GM12878 (cell line): ENCODE measurements at regions not wholly inside any gene's neighbourhood (a gene's known extent, or its start where the extent isn't known, plus 50 kb on each side); places are given as distances from the start of the nearest gene placed in this dataset.

ENCODE experiments used
- ATAC-seq: fragments of 200-7000 bp; cut with Tn5 transposase; 3 replicates; pipeline ENCODE4 v1.9.1; 2020; ENCODE audit warnings: mild to moderate bottlenecking, moderate library complexity
- BruUV-seq: library from RNA; stranded (reverse); fragments of 400-500 nt; replicated peaks from 2 replicates; lab custom pipeline; 2021; lab: Mats Ljungman, UMichigan
- CTCF ChIA-PET: fragments of 300-600 bp; sonication (Branson Sonifier 250); formaldehyde crosslinking; extraction: SDS; loops from one replicate; lab custom pipeline; 2021; ENCODE audit warnings: inconsistent platforms; lab: Yijun Ruan, JAX
- POLR2A ChIA-PET: fragments of 350-600 bp; formaldehyde crosslinking; extraction: SDS; loops from one replicate; lab custom pipeline; 2021; ENCODE audit warnings: inconsistent platforms; lab: Charles Lee
- RAD21 ChIA-PET: fragments of 300-600 bp; sonication (Branson Sonifier 250); formaldehyde crosslinking; loops from one replicate; lab custom pipeline; 2023; ENCODE audit warnings: antibody characterized with exemption; ENCODE audit not compliant: unreplicated experiment; lab: Charles Lee
- SMC1A ChIA-PET: fragments of 300-600 bp; sonication (Branson Sonifier 250); formaldehyde crosslinking; loops from one replicate; lab custom pipeline; 2023; ENCODE audit not compliant: unreplicated experiment, uncharacterized antibody; lab: Charles Lee
- DNase-seq: peaks from one replicate; pipeline ENCODE4 v3.0.0-alpha.2; 2011; ENCODE audit warnings: low read depth, low spot score
- FAIRE-seq: peaks from 3 replicates; lab custom pipeline; 2011; peaks lifted over from hg19 to GRCh38; lab: Jason Lieb, UNC
- H2AFZ ChIP-seq: 2 replicates; pipeline ENCODE4 v1.6.0; 2011; ENCODE audit warnings: low read depth, low read length, control low read depth; ENCODE audit not compliant: control insufficient read depth
- H3K27ac ChIP-seq: 2 replicates; pipeline ENCODE4 v1.5.1; 2011; ENCODE audit warnings: control low read depth; ENCODE audit not compliant: control insufficient read depth, insufficient read depth
- H3K27me3 ChIP-seq, 2 experiments: replicated peaks in 1 of 2; 2 replicates each; pipeline versions ENCODE4 v1.6.0 to v1.6.1; 2011; ENCODE audit warnings: low read length in 1 of 2; ENCODE audit not compliant: control insufficient read depth in 2 of 2, insufficient read depth in 2 of 2
- H3K36me3 ChIP-seq, 2 experiments: 2 replicates each; pipeline ENCODE4 v1.5.1; 2011; ENCODE audit warnings: low read length in 1 of 2; ENCODE audit not compliant: control insufficient read depth in 2 of 2, insufficient read depth in 2 of 2
- H3K4me1 ChIP-seq: 2 replicates; pipeline ENCODE4 v1.6.1; 2011; ENCODE audit warnings: mild to moderate bottlenecking, low read length, moderate library complexity, mixed read lengths; ENCODE audit not compliant: control insufficient read depth, insufficient read depth
- H3K4me2 ChIP-seq: 2 replicates; pipeline ENCODE4 v1.6.0; 2011; ENCODE audit warnings: control low read depth; ENCODE audit not compliant: control insufficient read depth, insufficient read depth
- H3K4me3 ChIP-seq: fragments of 200-600 bp; sonication (generic); 2 replicates; pipeline ENCODE4 v1.5.1; 2016
- H3K79me2 ChIP-seq: 2 replicates; pipeline ENCODE4 v1.6.0; 2011; ENCODE audit warnings: low read length; ENCODE audit not compliant: control insufficient read depth, insufficient read depth
- H3K9ac ChIP-seq: 2 replicates; pipeline ENCODE4 v1.8.0; 2011; ENCODE audit warnings: low read length, control low read depth, mixed read lengths; ENCODE audit not compliant: control insufficient read depth, insufficient read depth
- H3K9me3 ChIP-seq: replicated peaks from 3 replicates; pipeline ENCODE4 v1.5.1; 2011; ENCODE audit warnings: mild to moderate bottlenecking, low read length; ENCODE audit not compliant: control insufficient read depth, insufficient read depth
- H4K20me1 ChIP-seq: 2 replicates; pipeline ENCODE4 v1.6.0; 2011; ENCODE audit not compliant: control insufficient read depth, insufficient read depth
- BCL11A ChIP-seq: IDR thresholded peaks from 2 replicates; pipeline ENCODE4 v1.6.1; 2011; ENCODE audit warnings: low read depth, low read length
- CHD1 ChIP-seq: IDR thresholded peaks from 2 replicates; pipeline ENCODE4 v1.6.1; 2012; ENCODE audit warnings: low read depth, low read length, improper control_type of control experiment
- FOXK2 ChIP-seq: fragments of 450-650 bp; IDR thresholded peaks from 2 replicates; pipeline ENCODE4 v1.6.1; 2017; ENCODE audit warnings: mild to moderate bottlenecking, moderate library complexity
- HDAC2 ChIP-seq: fragments of 200-600 bp; sonication (generic); IDR thresholded peaks from 2 replicates; pipeline ENCODE4 v1.6.1; 2017
- LARP7 ChIP-seq: fragments of 450-650 bp; IDR thresholded peaks from 2 replicates; pipeline ENCODE4 v1.6.1; 2017; ENCODE audit warnings: mild to moderate bottlenecking
- MEF2A ChIP-seq: IDR thresholded peaks from 2 replicates; pipeline ENCODE4 v1.6.1; 2011; ENCODE audit warnings: low read depth, mild to moderate bottlenecking, low read length, moderate library complexity; ENCODE audit not compliant: insufficient read depth
- MXI1 ChIP-seq: fragments of 150-350 bp; IDR thresholded peaks from 2 replicates; pipeline ENCODE4 v1.6.1; 2011; ENCODE audit warnings: low read depth, mild to moderate bottlenecking, inconsistent platforms, low read length, improper control_type of control experiment
- NR2F1 ChIP-seq: fragments of 450-650 bp; conservative IDR thresholded peaks from 2 replicates; pipeline ENCODE4 v1.6.1; 2017; ENCODE audit warnings: mild to moderate bottlenecking
- PAX5 ChIP-seq: IDR thresholded peaks from 2 replicates; pipeline ENCODE4 v1.6.1; 2011; ENCODE audit warnings: low read depth, low read length, borderline replicate concordance
- PML ChIP-seq: IDR thresholded peaks from 2 replicates; pipeline ENCODE4 v1.6.1; 2012; ENCODE audit warnings: low read length, inconsistent platforms
- SREBF1 ChIP-seq: IDR thresholded peaks from 2 replicates; pipeline ENCODE4 v1.6.1; 2012; ENCODE audit warnings: mild to moderate bottlenecking, low read length
- TCF7 ChIP-seq: IDR thresholded peaks from 2 replicates; pipeline ENCODE4 v1.6.1; 2014; ENCODE audit warnings: antibody characterized with exemption, borderline replicate concordance
- ZNF24 ChIP-seq: fragments of 450-650 bp; IDR thresholded peaks from 2 replicates; pipeline ENCODE4 v1.6.1; 2017; ENCODE audit warnings: antibody characterized with exemption, mild to moderate bottlenecking
- WGBS: methylation state at CpG from one replicate; pipeline ENCODE4 v1.1.6; 2016; ENCODE audit warnings: low lambda C conversion rate; ENCODE audit not compliant: insufficient replicate concordance, insufficient coverage; ENCODE audit errors: missing lambda C conversion rate; 5-methylcytosine and 5-hydroxymethylcytosine counted together
- in situ Hi-C: fragments of 300-500 bp; cut with MboI; formaldehyde crosslinking; loops from 9 replicates; pipeline ENCODE4 v1.14.3; 2018; ENCODE audit warnings: mixed read lengths
- intact Hi-C: fragments of 100-400 bp; cut with micrococcal nuclease; formaldehyde crosslinking; loops from one replicate; pipeline ENCODE4 v1.14.2; 2022; ENCODE audit not compliant: unreplicated experiment
- TF ChIP-seq, protein P1 (sequence below): fragments of 450-650 bp; IDR thresholded peaks from 2 replicates; pipeline ENCODE4 v1.6.1; 2017; ENCODE audit warnings: mild to moderate bottlenecking

DNA sequence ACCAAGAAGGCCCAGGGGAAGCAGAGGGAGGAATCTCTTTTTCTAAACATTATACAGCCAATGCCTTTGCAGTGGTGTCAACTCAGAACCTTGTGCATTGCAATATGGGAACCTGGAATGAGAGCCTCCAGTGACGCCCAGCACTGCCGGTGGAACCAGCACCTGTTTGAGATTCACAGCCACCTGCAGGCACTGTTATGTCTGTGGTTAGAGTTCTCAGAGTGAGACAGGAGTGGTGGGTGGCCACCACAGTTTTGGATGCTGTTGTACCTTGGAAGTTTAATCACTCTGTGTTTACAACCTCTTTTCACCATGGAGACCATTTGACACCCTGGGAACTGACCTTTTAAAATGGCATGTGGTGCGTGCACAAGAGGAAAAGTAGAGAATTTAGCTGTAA lies 185.3 kb upstream of the KCNG1 start:
- no peak for DNase-seq
- Histone ChIP-seq H3K9me3 (no peaks in the 10 kb centered on the region), H3K4me3 (no peak overlapping the region), H3K9ac (no peak overlapping the region), H3K4me2 (no peak overlapping the region), H3K79me2 (no peaks in the 10 kb centered on the region), H4K20me1 (no peaks in the 10 kb centered on the region), H3K27ac (no peak overlapping the region), H3K36me3 (no peaks in the 10 kb centered on the region), H3K27me3 (peaks cover 2 to 3% of the 10 kb centered on the region in 2 experiments; a peak in 2 of 4 replicates), H2AFZ (no peak overlapping the region), H3K4me1 (no peaks in the 10 kb centered on the region)
- in situ Hi-C loops: no loop called here
- ChIA-PET RAD21 (no interaction called here), POLR2A (no interaction called here), SMC1A (no interaction called here), CTCF (interaction anchor here (2.2 kb wide), 1 partner anchor 11 kb away, joined by 6 read pairs; no protein-coding TSS in a partner anchor)
- intact Hi-C loops: no loop called here
- FAIRE-seq: no peak
- TF ChIP-seq SREBF1 (no peak), LARP7 (no peak), MEF2A (no peak), MXI1 (no peak), HDAC2 (no peak), ZNF24 (no peak), TCF7 (no peak), PAX5 (no peak), NR2F1 (no peak), CHD1 (no peak), FOXK2 (no peak), BCL11A (no peak), PML (no peak)
- TF ChIP-seq, protein P1, sequence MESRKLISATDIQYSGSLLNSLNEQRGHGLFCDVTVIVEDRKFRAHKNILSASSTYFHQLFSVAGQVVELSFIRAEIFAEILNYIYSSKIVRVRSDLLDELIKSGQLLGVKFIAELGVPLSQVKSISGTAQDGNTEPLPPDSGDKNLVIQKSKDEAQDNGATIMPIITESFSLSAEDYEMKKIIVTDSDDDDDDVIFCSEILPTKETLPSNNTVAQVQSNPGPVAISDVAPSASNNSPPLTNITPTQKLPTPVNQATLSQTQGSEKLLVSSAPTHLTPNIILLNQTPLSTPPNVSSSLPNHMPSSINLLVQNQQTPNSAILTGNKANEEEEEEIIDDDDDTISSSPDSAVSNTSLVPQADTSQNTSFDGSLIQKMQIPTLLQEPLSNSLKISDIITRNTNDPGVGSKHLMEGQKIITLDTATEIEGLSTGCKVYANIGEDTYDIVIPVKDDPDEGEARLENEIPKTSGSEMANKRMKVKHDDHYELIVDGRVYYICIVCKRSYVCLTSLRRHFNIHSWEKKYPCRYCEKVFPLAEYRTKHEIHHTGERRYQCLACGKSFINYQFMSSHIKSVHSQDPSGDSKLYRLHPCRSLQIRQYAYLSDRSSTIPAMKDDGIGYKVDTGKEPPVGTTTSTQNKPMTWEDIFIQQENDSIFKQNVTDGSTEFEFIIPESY: no peak
- no peak for ATAC-seq
- WGBS: 11% methylated on average over 3 of the region's 3 CpGs
- BruUV-seq: no TSS peak
